Keratinocyte (primary cell): ENCODE measurements at regions not wholly inside any gene's neighbourhood (a gene's known extent, or its start where the extent isn't known, plus 50 kb on each side); places are given as distances from the start of the nearest gene placed in this dataset.

Source experiments
- DNase-seq: peaks from one replicate; pipeline ENCODE4 v3.0.0-alpha.2; 2011; ENCODE audit warnings: low read depth, missing footprints, low spot score
- FAIRE-seq: peaks from 2 replicates; lab custom pipeline; 2011; peaks lifted over from hg19 to GRCh38; lab: Jason Lieb, UNC
- H2AFZ ChIP-seq: 2 replicates; pipeline ENCODE4 v1.6.0; 2012; ENCODE audit warnings: low read length, control low read depth, inconsistent platforms; ENCODE audit not compliant: control insufficient read depth
- H3K27ac ChIP-seq: 2 replicates; pipeline ENCODE4 v1.5.1; 2011; ENCODE audit warnings: low read length; ENCODE audit not compliant: control insufficient read depth, insufficient read depth
- H3K27me3 ChIP-seq: 3 replicates; pipeline ENCODE4 v1.6.0; 2011; ENCODE audit warnings: low read length; ENCODE audit not compliant: control insufficient read depth, insufficient read depth; ENCODE audit errors: extremely low read depth
- H3K36me3 ChIP-seq, 2 experiments: 2 replicates in 1 of 2; 3 replicates in 1 of 2; pipeline ENCODE4 v1.5.1; 2011; ENCODE audit warnings: low read length in 2 of 2, mild to moderate bottlenecking in 1 of 2; ENCODE audit not compliant: control insufficient read depth in 2 of 2, insufficient read depth in 2 of 2; ENCODE audit errors: extremely low read depth in 1 of 2
- H3K4me1 ChIP-seq: 3 replicates; pipeline ENCODE4 v1.5.1; 2011; ENCODE audit warnings: low read length; ENCODE audit not compliant: control insufficient read depth, insufficient read depth; ENCODE audit errors: extremely low read depth
- H3K4me2 ChIP-seq: 3 replicates; pipeline ENCODE4 v1.6.0; 2011; ENCODE audit warnings: low read depth, low read length; ENCODE audit not compliant: control insufficient read depth, insufficient read depth; ENCODE audit errors: extremely low read depth
- H3K4me3 ChIP-seq, 3 experiments: fragments of 200-600 bp in 1 of 3; sonication (generic) in 1 of 3; 2 replicates in 2 of 3; 3 replicates in 1 of 3; pipeline ENCODE4 v1.5.1; 2011 to 2016; ENCODE audit warnings: low read length in 3 of 3, mild to moderate bottlenecking in 3 of 3, control low read depth in 2 of 3, inconsistent platforms in 1 of 3, low read depth in 1 of 3, mixed read lengths in 1 of 3, mixed run types in 1 of 3, moderate library complexity in 1 of 3; ENCODE audit not compliant: control insufficient read depth in 2 of 3, insufficient read depth in 2 of 3; ENCODE audit errors: extremely low read depth in 1 of 3
- H3K79me2 ChIP-seq: 2 replicates; pipeline ENCODE4 v1.6.0; 2012; ENCODE audit warnings: low read length; ENCODE audit not compliant: control insufficient read depth, insufficient read depth
- H3K9ac ChIP-seq: 3 replicates; pipeline ENCODE4 v1.6.0; 2011; ENCODE audit warnings: low read length; ENCODE audit not compliant: control insufficient read depth, insufficient read depth; ENCODE audit errors: extremely low read depth
- H3K9me1 ChIP-seq: 3 replicates; pipeline ENCODE4 v1.6.0; 2011; ENCODE audit warnings: low read length; ENCODE audit not compliant: control insufficient read depth, insufficient read depth; ENCODE audit errors: extremely low read depth
- H3K9me3 ChIP-seq: 2 replicates; pipeline ENCODE4 v1.5.1; 2012; ENCODE audit warnings: low read depth, low read length; ENCODE audit not compliant: control insufficient read depth
- H4K20me1 ChIP-seq: 3 replicates; pipeline ENCODE4 v1.6.0; 2011; ENCODE audit warnings: low read length; ENCODE audit not compliant: control insufficient read depth, insufficient read depth; ENCODE audit errors: extremely low read depth
- CTCF ChIP-seq, 3 experiments: IDR thresholded peaks in 1 of 3; conservative IDR thresholded peaks in 1 of 3; optimal IDR thresholded peaks in 1 of 3; 2 replicates in 2 of 3; 3 replicates in 1 of 3; pipeline versions ENCODE3 to v1.5.1; 2011; ENCODE audit warnings: low read length in 3 of 3, mild to moderate bottlenecking in 3 of 3, moderate library complexity in 2 of 3, control low read depth in 1 of 3, inconsistent platforms in 1 of 3; ENCODE audit not compliant: insufficient read depth in 2 of 3; ENCODE audit errors: extremely low read depth in 1 of 3
- EZH2 ChIP-seq: IDR thresholded peaks from one replicate; pipeline ENCODE4 v1.6.1; 2012; ENCODE audit warnings: inconsistent platforms, mild to moderate bottlenecking, low read length, moderate library complexity
- dilution Hi-C: fragments of 300-500 bp; cut with MboI; formaldehyde crosslinking; loops from one replicate; pipeline ENCODE4 v1.7.0; 2020; ENCODE audit warnings: low sequenced_read_pairs; ENCODE audit not compliant: extremely low pct_ligation_motif_present

GRCh38 chr2:142673836-142674235 lies 203.6 kb upstream of the KYNU start:
- Histone ChIP-seq H3K9me1 (no peaks in the 10 kb centered on the region), H3K27ac (no peak overlapping the region), H3K4me1 (peaks cover 2% of the 10 kb centered on the region), H2AFZ (no peak overlapping the region), H3K9me3 (no peaks in the 10 kb centered on the region), H4K20me1 (no peaks in the 10 kb centered on the region), H3K4me2 (no peak overlapping the region), H3K9ac (no peak overlapping the region), H3K79me2 (no peaks in the 10 kb centered on the region), H3K4me3 (no peak overlapping the region), H3K27me3 (no peaks in the 10 kb centered on the region), H3K36me3 (no peaks in the 10 kb centered on the region)
- no peak for FAIRE-seq
- TF ChIP-seq CTCF (optimal IDR thresholded peaks at IDR 0.05 in 1 of 3, IDR thresholded peaks at IDR 0.05 in 1 of 3, conservative IDR thresholded peaks at IDR 0.05 in 1 of 3; ENCODE audit: extremely low read depth in 1 of 3, insufficient read depth in 2 of 3, low read length in 3 of 3) (no peak), EZH2 (no peak)
- no peak for DNase-seq
- dilution Hi-C loops, result no loop called here

- dilution Hi-C loops, result no loop called here
Observed at GRCh38 chr2:142672698-142673097, 204.8 kb upstream of the KYNU start.

More at GRCh38 chr2:142672698-142673097, 204.8 kb upstream of the KYNU start:
- no peaks in the 10 kb centered on the region for H3K9me3 ChIP-seq
- no peak overlapping the region for H2AFZ ChIP-seq
- H3K4me1 ChIP-seq, result peaks cover 10% of the 10 kb centered on the region
- DNase-seq (no peak), FAIRE-seq (no peak)
- no peaks in the 10 kb centered on the region for H4K20me1 ChIP-seq
- no peak for TF ChIP-seq EZH2
- TF ChIP-seq CTCF (optimal IDR thresholded peaks at IDR 0.05 in 1 of 3, IDR thresholded peaks at IDR 0.05 in 1 of 3, conservative IDR thresholded peaks at IDR 0.05 in 1 of 3; ENCODE audit: extremely low read depth in 1 of 3, insufficient read depth in 2 of 3, low read length in 3 of 3), result no peak
- H3K27ac ChIP-seq, result no peak overlapping the region
- no peaks in the 10 kb centered on the region for H3K79me2 ChIP-seq
- no peak overlapping the region for H3K9ac ChIP-seq
- no peaks in the 10 kb centered on the region for H3K9me1 ChIP-seq
- no peaks in the 10 kb centered on the region for H3K36me3 ChIP-seq
- no peak overlapping the region for H3K4me3 ChIP-seq
- H3K27me3 ChIP-seq, result no peaks in the 10 kb centered on the region
- no peak overlapping the region for H3K4me2 ChIP-seq
